ENCODE measurements at regions not wholly inside any gene's neighbourhood (a gene's known extent, or its start where the extent isn't known, plus 50 kb on each side); places are given as distances from the start of the nearest gene placed in this dataset.

DNA sequence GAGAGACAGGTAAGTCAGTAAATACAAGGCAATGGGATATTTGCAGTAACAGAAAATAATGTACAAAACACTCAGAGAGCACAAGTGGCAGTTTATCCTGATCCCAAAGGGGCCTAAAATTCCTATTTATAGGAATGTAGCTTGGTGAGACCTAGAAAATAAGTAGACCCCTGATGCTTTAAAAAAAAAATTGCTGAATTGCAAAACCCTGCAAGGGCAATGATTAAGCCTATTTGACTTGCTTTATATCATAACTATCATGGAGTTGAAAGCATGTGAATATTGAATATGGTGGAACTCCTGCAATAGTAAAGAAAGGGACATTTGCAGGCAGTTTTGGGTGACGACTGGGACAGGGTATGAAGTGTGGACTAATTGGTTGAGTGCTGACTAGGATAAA, 101.9 kb upstream of the C1orf21 start:
- DNase-seq = no peak

DNA sequence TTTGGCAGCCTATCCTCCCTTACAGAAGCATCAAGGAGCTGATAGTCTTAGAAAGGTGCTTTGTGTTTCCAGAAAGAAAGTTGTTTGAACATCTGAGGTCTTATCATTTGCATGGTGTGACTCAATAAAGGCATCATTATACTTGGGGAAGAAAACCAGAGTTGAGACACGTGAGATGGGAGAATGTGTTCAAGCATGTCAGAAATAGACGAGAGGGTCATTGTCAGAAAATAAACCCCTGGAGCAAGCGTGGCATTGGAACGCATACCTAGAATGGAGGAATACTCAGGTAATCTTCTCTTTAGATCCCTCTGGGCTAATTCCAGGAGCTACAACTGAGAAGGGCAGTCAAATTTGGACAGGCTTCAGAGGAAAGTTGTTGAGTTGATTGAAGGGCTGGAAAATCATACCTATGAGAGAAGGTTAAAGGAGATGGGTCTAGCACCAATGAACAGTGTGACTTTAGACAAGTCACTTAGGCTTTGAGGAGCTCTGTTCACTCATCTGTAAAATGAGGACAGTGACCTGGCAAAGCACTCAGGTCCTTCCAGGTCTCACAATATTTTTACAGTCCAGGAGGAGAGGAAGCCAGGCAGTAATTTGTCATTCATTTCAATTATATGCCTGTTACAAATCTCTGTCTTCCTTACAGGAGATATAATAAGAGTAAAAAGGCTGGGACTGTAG, 101.3 kb upstream of the C1orf21 start:
- DNase-seq = no peak

GRCh38 chr1:184287001-184287400, 99.8 kb upstream of the C1orf21 start:
- DNase-seq = no peak

GRCh38 chr1:184289825-184290550, 96.8 kb upstream of the C1orf21 start:
- DNase-seq = no peak

DNA sequence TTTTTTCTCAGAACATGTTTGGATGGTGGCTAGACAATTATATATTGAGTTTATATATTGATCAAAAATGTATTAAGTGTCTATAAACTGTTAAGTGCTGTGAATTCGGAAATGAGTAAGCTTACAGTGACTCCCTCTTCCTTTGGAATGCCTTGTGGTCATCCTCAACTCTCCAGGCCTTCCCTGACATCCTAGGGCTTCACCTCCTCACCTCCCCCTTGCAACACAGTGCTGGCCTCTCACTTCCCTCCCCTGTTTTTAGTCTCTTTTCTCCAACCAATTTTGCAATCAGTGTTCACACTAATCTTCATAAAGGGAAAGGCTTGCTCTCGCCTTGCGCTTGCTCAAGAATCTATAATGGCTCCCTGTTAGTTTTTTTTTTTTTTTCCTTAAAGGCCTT, 95.1 kb upstream of the C1orf21 start:
- no peak for DNase-seq

DNA sequence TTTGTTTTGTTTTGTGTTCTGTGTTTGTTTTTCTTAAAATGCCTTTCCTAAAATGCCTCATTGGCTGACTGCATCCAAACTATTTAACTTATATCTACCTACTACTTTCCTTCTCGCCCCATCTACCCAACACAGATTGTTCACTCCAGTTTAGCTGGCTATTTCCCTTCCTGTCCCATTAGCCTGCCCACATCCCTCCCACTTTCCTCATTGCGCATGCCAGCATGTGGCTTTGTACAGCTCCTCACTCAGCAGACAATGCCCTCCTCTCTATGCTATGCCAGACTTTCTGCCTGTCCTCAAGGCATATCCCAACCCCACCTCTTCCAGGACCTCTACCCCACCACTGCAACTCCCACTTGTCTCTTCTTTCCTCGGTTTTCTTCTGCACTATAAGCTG, 94.7 kb upstream of the C1orf21 start:
- no peak for DNase-seq

GRCh38 chr1:184294101-184294500, 92.7 kb upstream of the C1orf21 start:
- no peak for DNase-seq

GRCh38 chr1:184296466-184297243, 90.2 kb upstream of the C1orf21 start:
- DNase-seq = peak; percentile 31

- no peak for DNase-seq
Observed at GRCh38 chr1:184297244-184297750, 89.5 kb upstream of the C1orf21 start.

GRCh38 chr1:184298440-184299405, 88.1 kb upstream of the C1orf21 start:
- no peak for DNase-seq

DNA sequence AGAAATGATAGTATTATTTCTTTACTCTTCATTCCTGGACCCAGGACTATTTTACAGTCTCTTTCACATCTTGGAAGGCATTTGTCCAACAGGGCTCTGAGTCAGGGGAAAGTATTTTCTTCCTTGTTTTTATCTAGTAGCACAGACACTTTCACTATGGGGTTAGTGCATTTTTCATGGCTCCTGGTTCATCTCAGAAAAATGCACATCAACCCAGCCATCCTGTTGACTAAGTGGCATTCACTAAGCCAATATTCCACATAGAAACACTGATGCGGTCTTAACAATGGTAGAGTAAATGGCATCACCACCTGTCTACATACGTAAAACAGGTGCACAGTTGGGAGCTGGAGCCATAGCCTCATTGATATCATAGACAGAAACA, 87.4 kb upstream of the C1orf21 start:
- no peak for DNase-seq

- DNase-seq = no peak
Observed at GRCh38 chr1:184299796-184300195, 87.0 kb upstream of the C1orf21 start.

GRCh38 chr1:184300446-184300845, 86.4 kb upstream of the C1orf21 start:
- DNase-seq = no peak

GRCh38 chr1:184301227-184301626, 85.6 kb upstream of the C1orf21 start:
- DNase-seq = no peak

DNA sequence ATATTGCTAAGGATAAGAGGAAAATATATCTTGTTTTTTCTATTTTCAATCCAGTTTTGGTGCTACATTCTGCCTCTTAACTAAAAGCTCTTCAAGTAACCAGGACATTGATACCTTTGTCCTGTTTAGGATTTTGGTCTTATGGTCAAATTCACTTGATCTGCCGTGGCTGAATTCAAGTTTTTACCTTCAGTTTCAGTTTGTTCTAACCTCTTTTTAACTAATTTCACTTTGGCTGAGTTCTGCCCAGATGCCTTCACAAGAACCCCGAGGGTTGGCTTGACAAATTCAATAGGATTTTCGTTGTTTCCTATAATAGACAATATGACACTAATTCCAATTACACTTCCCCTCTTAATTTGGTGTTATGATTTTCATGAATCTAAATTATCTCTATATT, 84.5 kb upstream of the C1orf21 start:
- DNase-seq = no peak

DNA sequence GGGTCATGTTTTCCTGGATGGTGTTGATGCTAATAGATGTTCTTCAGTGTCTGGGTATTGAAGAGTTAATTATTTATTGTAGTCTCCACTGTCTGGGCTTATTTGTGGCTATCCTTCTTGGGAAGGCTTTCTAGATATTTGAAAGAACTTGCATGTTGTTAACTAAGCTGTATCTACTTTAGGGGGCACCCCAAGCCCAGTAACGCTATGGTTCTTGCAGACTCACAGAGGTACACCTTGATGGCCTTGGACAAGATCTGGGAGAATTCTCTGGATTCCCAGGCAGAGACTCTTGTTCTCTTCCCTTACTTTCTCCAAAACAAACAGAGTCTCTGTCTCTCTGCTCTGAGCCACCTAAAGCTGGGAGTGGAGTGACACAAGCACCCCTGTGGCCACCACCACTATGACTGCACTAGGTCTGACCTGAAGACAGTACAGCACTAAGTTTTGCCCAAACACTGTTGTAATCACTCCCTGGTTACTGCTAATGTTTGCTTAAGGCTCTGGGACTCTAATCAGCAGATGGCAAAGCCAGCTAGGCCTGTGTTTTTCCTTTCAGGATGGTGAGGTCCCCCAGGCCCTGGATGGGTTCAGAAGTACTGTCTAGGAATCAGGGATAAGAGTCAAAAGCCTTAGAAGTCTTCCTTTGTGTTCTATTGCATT, 76.5 kb upstream of the C1orf21 start:
- DNase-seq = no peak

GRCh38 chr1:184311580-184311979, 75.2 kb upstream of the C1orf21 start:
- DNase-seq = no peak

DNA sequence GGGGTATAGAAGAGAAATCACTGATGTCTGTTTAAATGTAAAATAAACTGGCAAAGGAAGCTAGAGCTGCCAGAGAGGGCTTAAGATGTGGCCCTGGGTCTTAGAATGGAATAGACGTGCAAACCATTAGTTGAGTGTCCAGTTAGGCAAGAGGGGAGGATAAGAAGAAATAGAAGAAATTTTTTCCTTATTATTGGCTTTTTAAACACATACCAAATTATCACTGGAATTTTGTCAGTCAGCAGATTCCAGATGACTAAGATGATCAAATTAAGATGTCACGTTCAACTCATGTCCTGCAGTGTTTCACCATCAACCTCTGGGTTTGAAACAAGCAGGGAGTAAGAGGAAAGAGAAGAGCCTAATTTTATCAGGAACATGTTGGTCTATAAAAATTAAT, 71.6 kb upstream of the C1orf21 start:
- no peak for DNase-seq

DNA sequence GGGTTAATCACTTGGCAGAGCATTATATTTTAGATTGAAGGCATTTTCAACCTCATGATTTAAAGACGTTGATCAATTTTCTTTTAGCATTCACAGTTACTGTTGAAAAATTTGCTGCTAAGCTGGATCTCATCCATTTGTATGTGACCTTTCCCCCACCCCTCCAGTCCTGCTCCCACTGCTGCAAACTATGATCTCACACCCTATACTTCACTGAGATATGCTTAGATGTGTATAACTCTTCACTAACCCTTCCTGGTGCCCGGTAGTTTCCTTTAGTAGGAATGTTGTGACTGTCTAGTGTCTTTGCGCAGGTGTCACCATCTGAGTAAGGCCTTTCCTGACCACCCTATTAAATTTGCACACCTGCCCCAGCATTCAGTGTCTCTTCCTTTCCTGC, 67.0 kb upstream of the C1orf21 start:
- DNase-seq = no peak

- DNase-seq = no peak
Observed at GRCh38 chr1:184322253-184322652, 64.6 kb upstream of the C1orf21 start.

- no peak for DNase-seq
Observed at GRCh38 chr1:184324972-184325371, 61.9 kb upstream of the C1orf21 start.

GRCh38 chr1:184326278-184326677, 60.6 kb upstream of the C1orf21 start:
- DNase-seq = no peak
